A673 (cell line): ENCODE measurements at regions not wholly inside any gene's neighbourhood (a gene's known extent, or its start where the extent isn't known, plus 50 kb on each side); places are given as distances from the start of the nearest gene placed in this dataset.

Source experiments
- BruUV-seq: library from RNA; stranded (reverse); fragments of 400-500 nt; replicated peaks from 2 replicates; lab custom pipeline; 2021; lab: Mats Ljungman, UMichigan
- CTCF ChIA-PET: fragments of 300-600 bp; sonication (Branson Sonifier 250); formaldehyde crosslinking; loops from one replicate; lab custom pipeline; 2022; ENCODE audit warnings: antibody characterized with exemption; lab: Charles Lee
- POLR2A ChIA-PET: fragments of 300-600 bp; sonication (Branson Sonifier 250); formaldehyde crosslinking; loops from one replicate; lab custom pipeline; 2022; ENCODE audit warnings: antibody characterized with exemption; ENCODE audit not compliant: low non-redundant PET; lab: Charles Lee
- DNase-seq: peaks from one replicate; pipeline ENCODE4 v3.0.0-alpha.2; 2015; ENCODE audit warnings: low spot score
- H3K27ac ChIP-seq: fragments of 200-600 bp; sonication (generic); 2 replicates; pipeline ENCODE4 v1.5.1; 2016; ENCODE audit warnings: mixed run types, low read depth, mild to moderate bottlenecking, mixed read lengths, antibody characterized with exemption, low read length; ENCODE audit not compliant: poor library complexity, severe bottlenecking
- H3K27me3 ChIP-seq: fragments of 200-600 bp; sonication (generic); replicated peaks from 2 replicates; pipeline ENCODE4 v1.6.1; 2017; ENCODE audit warnings: mixed run types, low read depth, mild to moderate bottlenecking, mixed read lengths, antibody characterized with exemption, low read length; ENCODE audit not compliant: insufficient read depth, poor library complexity
- H3K36me3 ChIP-seq: fragments of 200-600 bp; sonication (generic); 2 replicates; pipeline ENCODE4 v1.6.1; 2016; ENCODE audit warnings: mixed run types, mild to moderate bottlenecking, mixed read lengths, antibody characterized with exemption, low read length; ENCODE audit not compliant: insufficient read depth, poor library complexity, severe bottlenecking
- H3K4me1 ChIP-seq: fragments of 200-600 bp; sonication (generic); 2 replicates; pipeline ENCODE4 v1.6.1; 2017; ENCODE audit warnings: mixed run types, mild to moderate bottlenecking, mixed read lengths, antibody characterized with exemption, low read length; ENCODE audit not compliant: insufficient read depth, poor library complexity, severe bottlenecking
- H3K4me3 ChIP-seq: fragments of 200-600 bp; sonication (generic); 2 replicates; pipeline ENCODE4 v1.5.1; 2016; ENCODE audit warnings: low read depth, mixed run types, mild to moderate bottlenecking, mixed read lengths, low read length; ENCODE audit not compliant: poor library complexity, severe bottlenecking
- H3K9me3 ChIP-seq: fragments of 200-600 bp; sonication (generic); 2 replicates; pipeline ENCODE4 v1.6.1; 2016; ENCODE audit warnings: mixed run types, low read depth, mild to moderate bottlenecking, mixed read lengths, antibody characterized with exemption, low read length; ENCODE audit not compliant: poor library complexity, severe bottlenecking
- EZH2 ChIP-seq: fragments of 200-600 bp; sonication (generic); IDR thresholded peaks from 2 replicates; pipeline ENCODE4 v1.6.1; 2017; ENCODE audit warnings: borderline replicate concordance, low read depth, mild to moderate bottlenecking, mixed read lengths, antibody characterized with exemption, low read length; ENCODE audit not compliant: poor library complexity, severe bottlenecking
- intact Hi-C: fragments of 100-400 bp; cut with micrococcal nuclease; formaldehyde crosslinking; loops from one replicate; pipeline ENCODE4 v1.10.0; 2022; ENCODE audit not compliant: unreplicated experiment
- TF ChIP-seq, protein P1 (sequence below): fragments of 300-800, 200-600 bp; sonication (generic); conservative IDR thresholded peaks from 2 replicates; pipeline ENCODE4 v1.5.1; 2017; ENCODE audit warnings: low read depth, mild to moderate bottlenecking, antibody characterized with exemption, low read length, moderate library complexity, mixed read lengths

DNA sequence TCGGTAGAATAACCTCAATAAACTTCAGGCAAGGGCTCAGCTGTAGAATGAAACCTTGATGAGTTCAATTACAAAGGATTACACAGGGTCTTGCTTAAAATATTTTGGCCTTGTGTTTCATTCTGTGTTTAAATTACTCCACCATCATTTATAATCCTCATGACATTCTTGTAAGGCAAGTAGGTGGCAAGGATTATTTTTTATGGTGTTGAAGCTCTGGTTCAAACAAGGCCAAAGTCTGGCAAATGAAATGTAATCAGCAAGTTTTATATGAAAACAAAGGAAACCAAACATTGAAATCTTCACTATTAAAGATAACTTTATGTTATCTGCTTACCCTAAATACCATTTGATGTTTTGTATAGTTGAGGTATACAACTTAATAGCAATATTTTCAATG, 221.3 kb upstream of the HES1 start:
- TF ChIP-seq, protein P1, sequence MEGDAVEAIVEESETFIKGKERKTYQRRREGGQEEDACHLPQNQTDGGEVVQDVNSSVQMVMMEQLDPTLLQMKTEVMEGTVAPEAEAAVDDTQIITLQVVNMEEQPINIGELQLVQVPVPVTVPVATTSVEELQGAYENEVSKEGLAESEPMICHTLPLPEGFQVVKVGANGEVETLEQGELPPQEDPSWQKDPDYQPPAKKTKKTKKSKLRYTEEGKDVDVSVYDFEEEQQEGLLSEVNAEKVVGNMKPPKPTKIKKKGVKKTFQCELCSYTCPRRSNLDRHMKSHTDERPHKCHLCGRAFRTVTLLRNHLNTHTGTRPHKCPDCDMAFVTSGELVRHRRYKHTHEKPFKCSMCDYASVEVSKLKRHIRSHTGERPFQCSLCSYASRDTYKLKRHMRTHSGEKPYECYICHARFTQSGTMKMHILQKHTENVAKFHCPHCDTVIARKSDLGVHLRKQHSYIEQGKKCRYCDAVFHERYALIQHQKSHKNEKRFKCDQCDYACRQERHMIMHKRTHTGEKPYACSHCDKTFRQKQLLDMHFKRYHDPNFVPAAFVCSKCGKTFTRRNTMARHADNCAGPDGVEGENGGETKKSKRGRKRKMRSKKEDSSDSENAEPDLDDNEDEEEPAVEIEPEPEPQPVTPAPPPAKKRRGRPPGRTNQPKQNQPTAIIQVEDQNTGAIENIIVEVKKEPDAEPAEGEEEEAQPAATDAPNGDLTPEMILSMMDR, result no peak
- TF ChIP-seq EZH2, result no peak
- ChIA-PET POLR2A (no interaction called here), CTCF (no interaction called here)
- DNase-seq, result no peak
- Histone ChIP-seq H3K9me3 (no peaks in the 10 kb centered on the region), H3K27ac (no peak overlapping the region), H3K27me3 (no peaks in the 10 kb centered on the region), H3K4me1 (peaks cover 6% of the 10 kb centered on the region), H3K4me3 (no peak overlapping the region), H3K36me3 (no peaks in the 10 kb centered on the region)
- BruUV-seq, result no TSS peak
- intact Hi-C loops, result no loop called here

DNA sequence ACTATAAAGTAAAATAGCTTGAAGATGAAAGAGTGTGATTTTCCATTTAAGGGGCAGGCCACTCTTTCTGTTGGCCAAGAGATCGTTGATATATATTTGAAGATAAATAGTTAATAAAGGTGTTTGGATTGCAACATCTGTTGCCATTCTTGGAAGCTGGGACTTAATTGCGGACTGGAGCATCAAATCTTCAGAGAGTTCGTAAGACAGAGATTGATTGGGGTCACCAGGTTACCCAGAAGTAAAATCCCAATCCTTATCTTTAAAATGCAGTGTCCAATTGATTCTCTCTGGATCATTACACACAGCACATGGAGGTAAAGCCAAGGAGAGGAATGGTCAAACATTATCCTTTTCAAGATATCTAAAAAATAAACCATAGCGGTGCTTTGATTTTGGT, 220.8 kb upstream of the HES1 start:
- Histone ChIP-seq H3K27ac (no peak overlapping the region), H3K4me1 (peaks cover 6% of the 10 kb centered on the region), H3K9me3 (no peaks in the 10 kb centered on the region), H3K4me3 (no peak overlapping the region), H3K27me3 (no peaks in the 10 kb centered on the region), H3K36me3 (no peaks in the 10 kb centered on the region)
- no TSS peak for BruUV-seq
- ChIA-PET POLR2A (no interaction called here), CTCF (no interaction called here)
- DNase-seq, result no peak
- intact Hi-C loops, result no loop called here
- TF ChIP-seq EZH2, result no peak

DNA sequence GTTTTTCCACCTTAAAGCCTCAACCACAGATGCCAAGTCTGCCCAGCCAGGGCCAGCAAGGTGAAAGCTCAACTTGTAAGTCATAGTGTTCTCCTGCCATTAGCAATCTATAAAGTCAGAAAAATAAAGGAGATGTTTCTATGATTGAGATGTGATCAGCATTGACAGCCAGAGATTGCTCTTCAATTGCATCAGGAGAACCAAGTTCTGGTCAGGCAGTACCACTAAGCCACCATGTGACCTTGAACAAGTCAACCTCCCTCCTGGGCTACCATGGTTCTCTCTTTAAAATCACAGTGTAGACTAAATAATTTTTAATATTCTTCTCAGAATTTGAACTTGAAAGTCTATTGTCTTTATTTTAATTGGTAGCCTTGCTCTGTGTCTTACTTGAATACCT, 220.3 kb upstream of the HES1 start:
- no TSS peak for BruUV-seq
- POLR2A ChIA-PET, result no interaction called here
- Histone ChIP-seq H3K36me3 (no peaks in the 10 kb centered on the region), H3K4me1 (peaks cover 6% of the 10 kb centered on the region), H3K9me3 (no peaks in the 10 kb centered on the region), H3K27me3 (no peaks in the 10 kb centered on the region), H3K27ac (no peak overlapping the region), H3K4me3 (no peak overlapping the region)
- TF ChIP-seq, protein P1, result no peak
- TF ChIP-seq EZH2, result no peak
- intact Hi-C loops, result no loop called here
- CTCF ChIA-PET, result interaction anchor here (0.5 kb wide), 1 partner anchor 226 kb away, joined by 5 read pairs; no protein-coding TSS in a partner anchor
- no peak for DNase-seq

DNA sequence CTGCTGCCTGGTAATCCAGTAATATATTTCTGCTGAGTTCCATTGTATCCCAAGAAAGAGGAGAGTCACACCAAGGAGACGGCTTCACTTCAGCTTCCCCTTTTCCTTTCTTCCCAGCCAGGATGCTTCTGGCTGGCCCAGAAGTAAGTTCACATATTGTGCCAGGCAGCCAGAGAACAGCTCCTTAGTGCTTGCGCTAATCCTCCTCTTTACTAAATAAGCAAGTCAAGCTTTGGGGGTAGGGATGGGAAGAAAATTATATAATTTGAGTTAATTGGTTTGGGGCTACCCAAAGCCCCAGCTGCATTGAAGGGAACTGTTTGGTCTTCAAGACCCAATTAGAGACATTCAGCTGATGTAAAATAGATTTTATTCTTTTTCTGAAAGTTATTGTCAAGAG, 218.8 kb upstream of the HES1 start:
- H3K36me3 ChIP-seq, result no peaks in the 10 kb centered on the region
- BruUV-seq, result no TSS peak
- no peak overlapping the region for H3K4me3 ChIP-seq
- H3K9me3 ChIP-seq, result no peaks in the 10 kb centered on the region
- no peak overlapping the region for H3K27ac ChIP-seq
- DNase-seq, result no peak
- ChIA-PET POLR2A (no interaction called here), CTCF (no interaction called here)
- intact Hi-C loops, result no loop called here
- no peaks in the 10 kb centered on the region for H3K27me3 ChIP-seq
- TF ChIP-seq, protein P1, result no peak
- no peak for TF ChIP-seq EZH2
- peaks cover 6% of the 10 kb centered on the region for H3K4me1 ChIP-seq
